ENCODE measurements at regions not wholly inside any gene's neighbourhood (a gene's known extent, or its start where the extent isn't known, plus 50 kb on each side); places are given as distances from the start of the nearest gene placed in this dataset.
A peak's percentile ranks its signal among the peaks of the same experiment; 100 is the strongest.

- Histone ChIP-seq H3K27me3 (no peaks in the 10 kb centered on the region), H3K4me1 (no peaks in the 10 kb centered on the region), H3K9me3 (no peaks in the 10 kb centered on the region), H3K27ac (no peak overlapping the region), H3K4me3 (no peak overlapping the region), H3K9ac (ENCODE audit: low read depth in 2 of 2, low read length in 2 of 2) (no peak overlapping the region), H3K36me3 (no peaks in the 10 kb centered on the region)
- intact Hi-C loops (cut with DNase I) = no loop called here
- no peak for TF ChIP-seq CTCF (IDR thresholded peaks at IDR 0.05)
- DNase-seq = no peak
Measured at GRCh38 chr19:28882818-28883217, 330.1 kb downstream of the UQCRFS1 start.

GRCh38 chr19:28881616-28882015, 331.3 kb downstream of the UQCRFS1 start:
- no peak overlapping the region for H3K9ac ChIP-seq (ENCODE audit: low read depth in 2 of 2, low read length in 2 of 2)
- H3K27me3 ChIP-seq = no peaks in the 10 kb centered on the region
- H3K9me3 ChIP-seq = no peaks in the 10 kb centered on the region
- no peaks in the 10 kb centered on the region for H3K36me3 ChIP-seq
- DNase-seq = no peak
- no peak for TF ChIP-seq CTCF (IDR thresholded peaks at IDR 0.05)
- intact Hi-C loops (cut with DNase I) = no loop called here
- H3K4me3 ChIP-seq = no peak overlapping the region
- H3K27ac ChIP-seq = no peak overlapping the region
- H3K4me1 ChIP-seq = no peaks in the 10 kb centered on the region

GRCh38 chr19:28880735-28881401, 332.1 kb downstream of the UQCRFS1 start:
- Histone ChIP-seq H3K27me3 (no peaks in the 10 kb centered on the region), H3K4me1 (no peaks in the 10 kb centered on the region), H3K4me3 (no peak overlapping the region), H3K9ac (ENCODE audit: low read depth in 2 of 2, low read length in 2 of 2) (no peak overlapping the region), H3K36me3 (no peaks in the 10 kb centered on the region), H3K27ac (no peak overlapping the region), H3K9me3 (no peaks in the 10 kb centered on the region)
- DNase-seq = no peak
- no peak for TF ChIP-seq CTCF (IDR thresholded peaks at IDR 0.05)
- intact Hi-C loops (cut with DNase I) = no loop called here

GRCh38 chr19:28878862-28879566, 333.9 kb downstream of the UQCRFS1 start:
- H3K36me3 ChIP-seq = no peaks in the 10 kb centered on the region
- H3K4me3 ChIP-seq = no peak overlapping the region
- no peaks in the 10 kb centered on the region for H3K4me1 ChIP-seq
- H3K9ac ChIP-seq (ENCODE audit: low read depth in 2 of 2, low read length in 2 of 2) = no peak overlapping the region
- intact Hi-C loops (cut with DNase I) = no loop called here
- peak; percentile 44 for TF ChIP-seq CTCF (IDR thresholded peaks at IDR 0.05)
- no peaks in the 10 kb centered on the region for H3K9me3 ChIP-seq
- no peaks in the 10 kb centered on the region for H3K27me3 ChIP-seq
- DNase-seq = peak; percentile 63
- no peak overlapping the region for H3K27ac ChIP-seq

- Histone ChIP-seq H3K9ac (ENCODE audit: low read depth in 2 of 2, low read length in 2 of 2) (no peak overlapping the region), H3K9me3 (no peaks in the 10 kb centered on the region), H3K36me3 (no peaks in the 10 kb centered on the region), H3K4me1 (no peaks in the 10 kb centered on the region), H3K27ac (no peak overlapping the region), H3K27me3 (no peaks in the 10 kb centered on the region), H3K4me3 (no peak overlapping the region)
- TF ChIP-seq CTCF (IDR thresholded peaks at IDR 0.05) = no peak
- intact Hi-C loops (cut with DNase I) = loop anchor here (2.0 kb wide), 1 partner anchor 140 kb away; no protein-coding TSS in a partner anchor
- DNase-seq = no peak
Measured at GRCh38 chr19:28876609-28877123, 336.3 kb downstream of the UQCRFS1 start.
